ENCODE measurements at regions not wholly inside any gene's neighbourhood (a gene's known extent, or its start where the extent isn't known, plus 50 kb on each side); places are given as distances from the start of the nearest gene placed in this dataset.

DNA sequence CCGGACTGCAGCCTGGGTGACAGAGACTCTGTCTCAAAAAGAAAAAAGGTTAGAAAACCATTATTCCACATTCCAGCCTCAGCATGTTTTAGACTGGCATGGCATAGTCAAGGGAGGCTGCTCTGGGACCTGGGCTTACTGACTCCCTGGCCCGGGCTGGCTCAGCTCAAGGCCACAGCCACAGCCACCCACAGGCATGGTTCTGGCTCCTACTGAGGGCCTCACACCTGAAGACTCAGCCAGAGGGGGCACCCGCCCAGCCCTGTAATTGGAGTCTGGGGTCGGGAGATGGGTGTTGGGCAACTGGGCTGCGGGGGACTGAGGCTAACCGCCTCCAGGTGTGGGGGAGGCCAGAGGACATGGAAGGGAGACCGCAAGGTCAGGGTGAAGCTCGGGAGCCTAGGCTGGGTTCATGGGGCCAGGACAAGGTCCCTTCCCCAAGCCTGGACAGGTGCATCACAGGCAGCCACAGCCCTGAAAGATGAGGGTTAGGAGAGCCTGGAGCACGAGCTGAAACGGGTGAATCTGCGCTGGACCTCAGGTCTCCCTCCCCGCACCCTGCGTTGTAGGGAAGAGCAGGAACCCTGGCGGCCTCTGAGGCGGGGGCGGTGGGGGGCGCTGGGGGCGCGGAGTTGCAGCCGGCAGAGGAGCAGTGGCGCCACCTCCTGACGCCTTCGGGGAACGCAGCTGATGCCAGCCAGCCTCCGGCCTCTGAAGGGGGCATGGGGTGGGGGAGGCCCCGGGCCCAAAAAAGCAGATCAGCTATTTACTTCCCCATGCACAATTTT is 67.7 kb upstream of the SRSF6 start:
- Histone ChIP-seq H3K4me3 (ENCODE audit: low read length) (no peak overlapping the region), H3K4me2 (ENCODE audit: low read length) (no peak overlapping the region), H3K9ac (ENCODE audit: low read length) (no peak overlapping the region), H3K36me3 (ENCODE audit: insufficient read depth, low read length) (no peaks in the 10 kb centered on the region), H3K9me2 (ENCODE audit: insufficient read depth, low read length) (no peaks in the 10 kb centered on the region), H4K20me1 (ENCODE audit: insufficient read depth) (no peaks in the 10 kb centered on the region), H3F3A (ENCODE audit: insufficient read depth, low read length, poor library complexity, severe bottlenecking) (no peaks in the 10 kb centered on the region), H3K79me2 (replicated peaks; ENCODE audit: insufficient read depth, low read length) (no peaks in the 10 kb centered on the region), H3K9me3 (ENCODE audit: low read length) (no peaks in the 10 kb centered on the region), H2AFZ (ENCODE audit: low read depth, low read length) (no peak overlapping the region), H3K27me3 (ENCODE audit: insufficient read depth, low read depth, low read length) (no peaks in the 10 kb centered on the region), H3K27ac (ENCODE audit: low read length) (no peak overlapping the region)
- no peak for TF ChIP-seq REST (IDR thresholded peaks at IDR 0.05; ENCODE audit: borderline replicate concordance)
- no peak for TF ChIP-seq TAF1 (IDR thresholded peaks at IDR 0.05; ENCODE audit: low read depth)
- no peak for TF ChIP-seq SMC3 (conservative IDR thresholded peaks at IDR 0.05; ENCODE audit: poor library complexity)
- no peak for TF ChIP-seq MXI1 (conservative IDR thresholded peaks at IDR 0.05; ENCODE audit: poor library complexity, severe bottlenecking)
- TF ChIP-seq POLR2AphosphoS5 (IDR thresholded peaks at IDR 0.05): no peak
- no peak for TF ChIP-seq RAD21 (conservative IDR thresholded peaks at IDR 0.05)
- TF ChIP-seq CTCF (IDR thresholded peaks at IDR 0.05; ENCODE audit: poor library complexity, severe bottlenecking): no peak
- TF ChIP-seq EP300 (conservative IDR thresholded peaks at IDR 0.05; ENCODE audit: poor library complexity, severe bottlenecking): no peak
- no peak for TF ChIP-seq EZH2 (IDR thresholded peaks at IDR 0.05; ENCODE audit: borderline replicate concordance, insufficient read depth, low read length, poor library complexity, severe bottlenecking)

DNA sequence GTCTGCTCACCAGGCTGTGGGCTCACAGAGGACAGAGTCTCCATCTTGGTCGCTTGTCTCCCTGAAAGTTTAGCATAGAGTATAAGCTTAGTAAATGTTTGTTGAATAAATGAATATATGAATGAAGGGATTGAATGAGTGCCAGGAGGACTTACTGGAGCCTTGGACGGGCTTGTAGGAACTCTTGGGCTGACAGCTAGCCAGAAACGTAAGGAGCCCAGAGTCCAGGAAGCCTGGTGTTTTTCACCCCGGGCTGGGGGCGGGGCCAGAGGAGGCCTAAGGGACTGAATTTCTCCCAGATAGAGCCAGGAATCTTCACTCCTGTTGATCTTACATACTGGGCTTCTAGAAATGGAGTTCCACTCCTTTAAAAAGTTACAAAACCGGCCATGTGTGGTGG is 68.5 kb upstream of the SRSF6 start:
- Histone ChIP-seq H2AFZ (ENCODE audit: low read depth, low read length) (no peak overlapping the region), H3K27me3 (ENCODE audit: insufficient read depth, low read depth, low read length) (no peaks in the 10 kb centered on the region), H3K36me3 (ENCODE audit: insufficient read depth, low read length) (no peaks in the 10 kb centered on the region), H3K9me3 (ENCODE audit: low read length) (no peaks in the 10 kb centered on the region), H3K79me2 (replicated peaks; ENCODE audit: insufficient read depth, low read length) (no peaks in the 10 kb centered on the region), H3K9ac (ENCODE audit: low read length) (no peak overlapping the region), H3K4me3 (ENCODE audit: low read length) (no peak overlapping the region), H3K4me2 (ENCODE audit: low read length) (no peak overlapping the region), H3F3A (ENCODE audit: insufficient read depth, low read length, poor library complexity, severe bottlenecking) (no peaks in the 10 kb centered on the region), H3K9me2 (ENCODE audit: insufficient read depth, low read length) (no peaks in the 10 kb centered on the region), H4K20me1 (ENCODE audit: insufficient read depth) (no peaks in the 10 kb centered on the region), H3K27ac (ENCODE audit: low read length) (no peak overlapping the region)
- no peak for TF ChIP-seq REST (IDR thresholded peaks at IDR 0.05; ENCODE audit: borderline replicate concordance)
- no peak for TF ChIP-seq RAD21 (conservative IDR thresholded peaks at IDR 0.05)
- TF ChIP-seq SMC3 (conservative IDR thresholded peaks at IDR 0.05; ENCODE audit: poor library complexity): no peak

Data from neural cell (in vitro differentiated cells).